GM12801 (cell line): ENCODE measurements at regions not wholly inside any gene's neighbourhood (a gene's known extent, or its start where the extent isn't known, plus 50 kb on each side); places are given as distances from the start of the nearest gene placed in this dataset.

Experiments used
- CTCF ChIP-seq: IDR thresholded peaks from one replicate; pipeline ENCODE4 v1.5.1; 2011; ENCODE audit warnings: control low read depth; ENCODE audit not compliant: insufficient read length; ENCODE audit errors: extremely low read depth

GRCh38 chr2:42848265-42848664 is 55.9 kb upstream of the HAAO start:
- TF ChIP-seq CTCF = no peak

- TF ChIP-seq CTCF = no peak
These were observed 55.3 kb upstream of the HAAO start for GRCh38 chr2:42847596-42848151.

GRCh38 chr2:42846932-42847595 is 54.7 kb upstream of the HAAO start:
- TF ChIP-seq CTCF = no peak

GRCh38 chr2:42846026-42846425 is 53.6 kb upstream of the HAAO start:
- no peak for TF ChIP-seq CTCF

- no peak for TF ChIP-seq CTCF
These were observed 52.8 kb upstream of the HAAO start for GRCh38 chr2:42844901-42845821.

GRCh38 chr2:42844366-42844765 is 52.0 kb upstream of the HAAO start:
- no peak for TF ChIP-seq CTCF

- TF ChIP-seq CTCF = no peak
These were observed 51.2 kb upstream of the HAAO start for GRCh38 chr2:42843611-42844010.
